ENCODE measurements at regions not wholly inside any gene's neighbourhood (a gene's known extent, or its start where the extent isn't known, plus 50 kb on each side); places are given as distances from the start of the nearest gene placed in this dataset.

- DNase-seq = no peak
Observed at GRCh38 chr15:101124731-101125451, 127.0 kb downstream of the CHSY1 start.

DNA sequence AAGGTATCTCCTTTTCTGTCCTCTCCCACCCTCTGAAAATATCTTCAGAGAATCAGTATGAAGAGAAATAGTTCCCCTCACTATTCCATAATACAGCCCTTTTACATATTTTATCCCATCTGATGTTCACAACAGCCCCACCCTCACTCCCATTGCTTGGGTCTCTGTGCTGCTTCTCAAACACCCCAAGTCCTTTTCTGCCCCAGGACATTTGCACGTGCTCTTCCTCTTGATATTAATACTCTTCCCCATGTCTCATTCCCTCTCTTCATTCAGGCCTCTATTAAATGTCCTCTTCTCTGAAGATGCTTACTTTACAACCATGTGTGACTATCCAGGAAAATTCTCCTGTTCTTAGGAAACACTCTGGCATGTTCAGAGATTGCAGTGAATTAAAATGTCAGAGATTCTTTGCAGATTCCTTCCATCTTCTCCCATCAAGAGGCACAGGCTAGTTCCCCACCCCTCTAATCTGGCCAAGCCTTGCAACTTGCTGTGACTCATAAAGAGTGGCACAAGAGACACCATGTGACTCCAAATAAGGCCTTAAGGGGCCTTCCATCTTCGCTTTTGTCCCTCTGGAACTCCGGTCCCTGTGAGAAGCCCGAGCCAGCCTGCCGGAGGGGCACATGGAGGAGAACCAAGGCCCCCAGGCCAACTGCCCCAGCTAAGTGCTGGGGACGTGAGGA, 128.5 kb downstream of the CHSY1 start:
- DNase-seq = no peak

DNA sequence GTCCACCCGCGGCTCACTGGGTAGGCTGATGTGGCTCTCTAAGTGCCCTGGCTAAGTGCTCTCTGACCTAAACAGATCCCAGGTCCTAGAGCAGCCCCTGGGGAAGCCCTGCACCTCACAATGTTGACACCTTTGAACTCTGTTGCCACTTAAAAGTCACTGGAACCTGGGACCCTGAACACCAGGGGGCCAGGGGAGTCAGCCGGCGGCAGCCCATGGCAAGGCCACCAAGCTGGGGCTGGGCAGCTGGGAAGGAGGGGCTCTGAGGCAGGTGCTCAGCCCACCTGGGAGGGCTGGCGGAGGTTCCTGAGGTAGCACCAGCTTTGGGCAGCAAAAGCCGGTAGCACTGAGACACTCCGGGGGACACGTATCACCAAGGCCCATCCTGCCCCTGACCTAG, 129.0 kb downstream of the CHSY1 start:
- DNase-seq = no peak

DNA sequence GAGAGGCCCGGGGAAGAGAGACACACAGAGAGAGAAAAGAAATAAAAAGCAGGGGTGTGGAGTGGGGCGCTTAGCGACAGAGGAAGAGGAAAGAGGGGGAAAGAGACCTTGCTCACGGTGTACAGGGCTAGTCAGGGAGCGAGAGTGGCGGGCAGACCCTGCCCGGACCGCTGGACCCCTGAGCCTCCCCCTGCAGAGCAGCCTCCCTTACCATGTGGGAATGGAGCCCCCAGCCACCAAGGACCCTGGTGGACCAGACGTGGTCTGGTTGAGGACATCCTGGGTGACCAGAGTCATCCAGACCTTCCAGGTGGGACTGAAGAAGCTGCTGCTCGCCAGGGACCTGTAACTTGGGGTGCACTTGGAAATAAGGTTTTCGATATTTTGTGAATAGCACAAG, 129.6 kb downstream of the CHSY1 start:
- DNase-seq = no peak

DNA sequence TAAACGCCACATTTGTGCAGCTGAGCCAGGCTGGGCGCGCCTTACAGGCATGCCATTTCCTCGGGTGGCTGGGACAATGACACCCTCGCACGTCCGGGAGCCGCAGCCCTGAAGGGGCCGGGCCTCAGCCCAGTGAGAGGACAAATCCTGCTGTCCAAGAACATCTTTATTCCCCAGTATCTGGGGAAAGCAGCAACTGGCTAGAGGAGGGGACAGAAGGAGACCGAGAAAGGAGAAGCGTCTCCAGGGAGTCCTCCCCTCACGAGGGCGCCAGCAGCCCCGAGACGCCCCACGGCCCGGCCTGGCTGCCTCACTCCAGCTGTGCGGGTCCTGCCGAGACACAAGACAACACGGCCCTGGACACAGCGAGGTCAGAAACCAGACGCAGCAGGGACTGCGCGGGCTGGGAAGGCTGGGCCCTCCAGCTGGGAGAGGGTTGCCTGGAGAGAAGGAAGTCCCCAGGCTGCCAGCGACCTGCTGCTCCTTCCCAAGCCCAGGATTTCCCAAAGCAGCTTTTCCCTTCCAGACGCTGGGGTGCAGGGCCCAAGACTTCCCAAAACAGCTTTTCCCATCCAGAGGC, 130.2 kb downstream of the CHSY1 start:
- peak in 3 of 4 experiments; percentile 21 to 44 (median 27) for DNase-seq

DNA sequence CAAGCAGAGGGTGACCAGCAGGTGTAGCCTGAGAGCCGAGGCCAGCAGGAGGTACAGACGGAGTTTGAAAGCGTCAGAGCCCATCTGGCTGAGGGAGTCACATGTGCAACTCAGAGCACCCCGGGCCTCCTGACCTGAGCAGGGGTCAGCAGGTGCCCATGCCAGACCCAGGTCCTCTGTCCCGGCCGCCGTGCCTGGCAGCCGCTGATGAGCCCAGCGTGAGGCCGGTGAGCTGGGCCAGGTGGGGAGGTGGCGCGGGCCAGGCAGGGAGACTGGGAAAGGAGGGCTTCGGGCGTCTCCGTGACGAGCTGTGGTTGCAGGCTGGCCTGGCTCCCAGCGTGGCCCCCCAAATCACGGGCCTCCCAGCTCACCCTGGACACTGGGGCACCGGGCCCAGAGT, 130.9 kb downstream of the CHSY1 start:
- DNase-seq = no peak

DNA sequence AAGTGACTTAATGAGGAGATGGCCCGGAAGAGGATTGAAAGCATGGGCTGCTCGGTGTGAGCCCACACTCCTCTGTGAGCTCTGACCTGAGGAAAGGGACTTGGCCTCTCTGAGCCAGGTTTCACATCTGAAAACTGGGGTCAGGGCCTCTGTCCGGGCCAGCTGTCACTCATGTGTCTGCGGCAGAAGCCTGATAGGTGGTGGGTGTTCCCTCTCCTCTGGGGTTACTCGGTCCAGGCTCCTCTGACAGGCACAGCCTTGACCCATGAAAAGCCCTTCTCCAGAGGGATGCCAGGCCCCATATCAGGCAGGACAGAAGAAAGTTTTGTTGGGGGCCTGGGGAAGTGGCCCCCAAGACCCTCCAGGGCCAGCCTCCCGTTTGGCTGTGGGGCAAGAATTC, 131.4 kb downstream of the CHSY1 start:
- DNase-seq = no peak

Measured in activated naive CD4-positive, alpha-beta T cell (primary cell).